Panc1 (cell line): ENCODE measurements at regions not wholly inside any gene's neighbourhood (a gene's known extent, or its start where the extent isn't known, plus 50 kb on each side); places are given as distances from the start of the nearest gene placed in this dataset.

Experiments used
- ATAC-seq: fragments of 200-7000 bp; cut with Tn5 transposase; 2 replicates; pipeline ENCODE4 v1.9.1; 2020; ENCODE audit warnings: mild to moderate bottlenecking, moderate library complexity
- BruUV-seq: library from RNA; stranded (reverse); fragments of 400-500 nt; replicated peaks from 2 replicates; lab custom pipeline; 2021; lab: Mats Ljungman, UMichigan
- CTCF ChIA-PET: fragments of 300-600 bp; sonication (Branson Sonifier 250); formaldehyde crosslinking; loops from one replicate; lab custom pipeline; 2022; ENCODE audit warnings: antibody characterized with exemption; lab: Charles Lee
- POLR2A ChIA-PET: fragments of 300-600 bp; sonication (Branson Sonifier 250); formaldehyde crosslinking; loops from one replicate; lab custom pipeline; 2022; ENCODE audit warnings: antibody characterized with exemption; lab: Charles Lee
- DNase-seq: peaks from one replicate; pipeline ENCODE4 v3.0.0-alpha.2; 2010; ENCODE audit warnings: low read depth, low spot score
- H3K27ac ChIP-seq: 2 replicates; pipeline ENCODE4 v1.5.1; 2011; ENCODE audit warnings: mild to moderate bottlenecking, low read length, inconsistent platforms
- H3K27me3 ChIP-seq: fragments of 200-500 bp; sonication (Bioruptor generic); 2 replicates; pipeline ENCODE4 v1.6.0; 2014; ENCODE audit warnings: low read length, inconsistent platforms; ENCODE audit not compliant: control insufficient read depth, insufficient read depth
- H3K36me3 ChIP-seq: fragments of 200-500 bp; sonication (Bioruptor generic); 2 replicates; pipeline ENCODE4 v1.5.1; 2014; ENCODE audit warnings: inconsistent platforms, mild to moderate bottlenecking, low read length, moderate library complexity; ENCODE audit not compliant: control insufficient read depth, insufficient read depth
- H3K4me1 ChIP-seq: 2 replicates; pipeline ENCODE4 v1.5.1; 2011; ENCODE audit warnings: inconsistent platforms, mild to moderate bottlenecking, low read length, moderate library complexity; ENCODE audit not compliant: control insufficient read depth, insufficient read depth
- H3K4me3 ChIP-seq, 2 experiments: 2 replicates each; pipeline ENCODE4 v1.5.1; 2011 to 2012; ENCODE audit warnings: low read depth in 2 of 2, low read length in 2 of 2, mild to moderate bottlenecking in 2 of 2, inconsistent platforms in 1 of 2, moderate library complexity in 1 of 2
- H3K9me3 ChIP-seq: fragments of 200-500 bp; sonication (Bioruptor generic); 2 replicates; pipeline ENCODE4 v1.5.1; 2014; ENCODE audit warnings: low read depth, mild to moderate bottlenecking, inconsistent platforms, low read length, moderate library complexity; ENCODE audit not compliant: control insufficient read depth, insufficient read depth
- POLR2AphosphoS5 ChIP-seq: IDR thresholded peaks from 2 replicates; pipeline ENCODE4 v1.6.1; 2012; ENCODE audit warnings: mild to moderate bottlenecking, low read depth, low read length, moderate library complexity
- SIN3A ChIP-seq: IDR thresholded peaks from 2 replicates; pipeline ENCODE4 v1.6.1; 2012; ENCODE audit warnings: low read depth, mild to moderate bottlenecking, low read length, moderate library complexity, borderline replicate concordance; ENCODE audit not compliant: insufficient read depth
- TCF7L2 ChIP-seq: IDR thresholded peaks from 2 replicates; pipeline ENCODE4 v1.6.1; 2011; ENCODE audit warnings: mild to moderate bottlenecking, low read depth, low read length, inconsistent platforms
- in situ Hi-C: cut with HindIII; loops from 2 replicates; pipeline ENCODE4 v1.10.0; 2016; ENCODE audit warnings: low sequenced_read_pairs, low pct_unique_long_range_greater_than_20kb
- intact Hi-C: fragments of 100-400 bp; cut with micrococcal nuclease; formaldehyde crosslinking; loops from one replicate; pipeline ENCODE4 v1.10.0; 2022; ENCODE audit not compliant: unreplicated experiment
- TF ChIP-seq, protein P1 (sequence below), 2 experiments: IDR thresholded peaks; 2 replicates each; pipeline ENCODE4 v1.6.1; 2011 to 2012; ENCODE audit warnings: low read depth in 2 of 2, control low read depth in 1 of 2, low read length in 1 of 2, mild to moderate bottlenecking in 1 of 2, moderate library complexity in 1 of 2; ENCODE audit not compliant: insufficient read depth in 1 of 2
- TF ChIP-seq, protein P2 (sequence below): fragments of 450-650 bp; IDR thresholded peaks from 2 replicates; pipeline ENCODE4 v1.5.1; 2017; ENCODE audit warnings: mild to moderate bottlenecking

GRCh38 chr6:150698391-150698790 is 98.7 kb downstream of the PLEKHG1 start:
- ChIA-PET CTCF (no interaction called here), POLR2A (interaction anchor here (0.6 kb wide), 1 partner anchor 9 kb away, joined by 5 read pairs; no protein-coding TSS in a partner anchor)
- no peak for ATAC-seq
- H3K27me3 ChIP-seq: no peaks in the 10 kb centered on the region; the same call in 1 of the 2 replicates
- no peak overlapping the region for H3K4me3 ChIP-seq
- no peaks in the 10 kb centered on the region for H3K36me3 ChIP-seq
- H3K9me3 ChIP-seq: no peaks in the 10 kb centered on the region
- intact Hi-C loops (no loop called here), in situ Hi-C loops (no loop called here)
- H3K4me1 ChIP-seq: no peaks in the 10 kb centered on the region
- no peak for DNase-seq
- TF ChIP-seq SIN3A (no peak), POLR2AphosphoS5 (no peak), TCF7L2 (no peak)
- TF ChIP-seq, protein P1, sequence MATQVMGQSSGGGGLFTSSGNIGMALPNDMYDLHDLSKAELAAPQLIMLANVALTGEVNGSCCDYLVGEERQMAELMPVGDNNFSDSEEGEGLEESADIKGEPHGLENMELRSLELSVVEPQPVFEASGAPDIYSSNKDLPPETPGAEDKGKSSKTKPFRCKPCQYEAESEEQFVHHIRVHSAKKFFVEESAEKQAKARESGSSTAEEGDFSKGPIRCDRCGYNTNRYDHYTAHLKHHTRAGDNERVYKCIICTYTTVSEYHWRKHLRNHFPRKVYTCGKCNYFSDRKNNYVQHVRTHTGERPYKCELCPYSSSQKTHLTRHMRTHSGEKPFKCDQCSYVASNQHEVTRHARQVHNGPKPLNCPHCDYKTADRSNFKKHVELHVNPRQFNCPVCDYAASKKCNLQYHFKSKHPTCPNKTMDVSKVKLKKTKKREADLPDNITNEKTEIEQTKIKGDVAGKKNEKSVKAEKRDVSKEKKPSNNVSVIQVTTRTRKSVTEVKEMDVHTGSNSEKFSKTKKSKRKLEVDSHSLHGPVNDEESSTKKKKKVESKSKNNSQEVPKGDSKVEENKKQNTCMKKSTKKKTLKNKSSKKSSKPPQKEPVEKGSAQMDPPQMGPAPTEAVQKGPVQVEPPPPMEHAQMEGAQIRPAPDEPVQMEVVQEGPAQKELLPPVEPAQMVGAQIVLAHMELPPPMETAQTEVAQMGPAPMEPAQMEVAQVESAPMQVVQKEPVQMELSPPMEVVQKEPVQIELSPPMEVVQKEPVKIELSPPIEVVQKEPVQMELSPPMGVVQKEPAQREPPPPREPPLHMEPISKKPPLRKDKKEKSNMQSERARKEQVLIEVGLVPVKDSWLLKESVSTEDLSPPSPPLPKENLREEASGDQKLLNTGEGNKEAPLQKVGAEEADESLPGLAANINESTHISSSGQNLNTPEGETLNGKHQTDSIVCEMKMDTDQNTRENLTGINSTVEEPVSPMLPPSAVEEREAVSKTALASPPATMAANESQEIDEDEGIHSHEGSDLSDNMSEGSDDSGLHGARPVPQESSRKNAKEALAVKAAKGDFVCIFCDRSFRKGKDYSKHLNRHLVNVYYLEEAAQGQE (IDR thresholded peaks at IDR 0.05; ENCODE audit: insufficient read depth in 1 of 2, low read depth in 2 of 2, low read length in 1 of 2): no peak
- TF ChIP-seq, protein P2, sequence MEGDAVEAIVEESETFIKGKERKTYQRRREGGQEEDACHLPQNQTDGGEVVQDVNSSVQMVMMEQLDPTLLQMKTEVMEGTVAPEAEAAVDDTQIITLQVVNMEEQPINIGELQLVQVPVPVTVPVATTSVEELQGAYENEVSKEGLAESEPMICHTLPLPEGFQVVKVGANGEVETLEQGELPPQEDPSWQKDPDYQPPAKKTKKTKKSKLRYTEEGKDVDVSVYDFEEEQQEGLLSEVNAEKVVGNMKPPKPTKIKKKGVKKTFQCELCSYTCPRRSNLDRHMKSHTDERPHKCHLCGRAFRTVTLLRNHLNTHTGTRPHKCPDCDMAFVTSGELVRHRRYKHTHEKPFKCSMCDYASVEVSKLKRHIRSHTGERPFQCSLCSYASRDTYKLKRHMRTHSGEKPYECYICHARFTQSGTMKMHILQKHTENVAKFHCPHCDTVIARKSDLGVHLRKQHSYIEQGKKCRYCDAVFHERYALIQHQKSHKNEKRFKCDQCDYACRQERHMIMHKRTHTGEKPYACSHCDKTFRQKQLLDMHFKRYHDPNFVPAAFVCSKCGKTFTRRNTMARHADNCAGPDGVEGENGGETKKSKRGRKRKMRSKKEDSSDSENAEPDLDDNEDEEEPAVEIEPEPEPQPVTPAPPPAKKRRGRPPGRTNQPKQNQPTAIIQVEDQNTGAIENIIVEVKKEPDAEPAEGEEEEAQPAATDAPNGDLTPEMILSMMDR: no peak
- no peak overlapping the region for H3K27ac ChIP-seq
- no TSS peak for BruUV-seq

GRCh38 chr6:150702675-150703074 is 103.0 kb downstream of the PLEKHG1 start:
- intact Hi-C loops: no loop called here

More at GRCh38 chr6:150702675-150703074, 103.0 kb downstream of the PLEKHG1 start:
- Histone ChIP-seq H3K27me3 (no peaks in the 10 kb centered on the region; the same call in 1 of the 2 replicates), H3K27ac (no peak overlapping the region), H3K4me3 (no peak overlapping the region), H3K36me3 (no peaks in the 10 kb centered on the region; the same call in 1 of the 2 replicates), H3K4me1 (no peaks in the 10 kb centered on the region), H3K9me3 (no peaks in the 10 kb centered on the region)
- CTCF ChIA-PET: interaction anchor here (0.7 kb wide), 1 partner anchor 621 kb away, joined by 11 read pairs; no protein-coding TSS in a partner anchor
- DNase-seq (no peak), ATAC-seq (no peak)
- BruUV-seq: no TSS peak
- in situ Hi-C loops: no loop called here
- TF ChIP-seq TCF7L2 (no peak), SIN3A (no peak)
- TF ChIP-seq, protein P2: no peak
- TF ChIP-seq, protein P1 (IDR thresholded peaks at IDR 0.05; ENCODE audit: insufficient read depth in 1 of 2, low read depth in 2 of 2, low read length in 1 of 2): no peak
- POLR2A ChIA-PET: no interaction called here
